Hepatocyte (in vitro differentiated cells): ENCODE measurements at regions not wholly inside any gene's neighbourhood (a gene's known extent, or its start where the extent isn't known, plus 50 kb on each side); places are given as distances from the start of the nearest gene placed in this dataset.

Source experiments
- DNase-seq: peaks from one replicate; pipeline ENCODE4 v3.0.0-alpha.2; 2016; ENCODE audit warnings: low spot score
- H2AFZ ChIP-seq: fragments of 200-600 bp; sonication (generic); 2 replicates; pipeline ENCODE4 v1.6.0; 2016; ENCODE audit warnings: antibody characterized with exemption, mild to moderate bottlenecking
- H3K27ac ChIP-seq: fragments of 200-600 bp; sonication (generic); 2 replicates; pipeline ENCODE4 v1.5.1; 2016; ENCODE audit warnings: mild to moderate bottlenecking
- H3K27me3 ChIP-seq: fragments of 200-600 bp; sonication (generic); 2 replicates; pipeline ENCODE4 v1.6.1; 2016
- H3K36me3 ChIP-seq: fragments of 200-600 bp; sonication (generic); replicated peaks from 2 replicates; pipeline ENCODE4 v1.5.1; 2016; ENCODE audit warnings: low read depth; ENCODE audit not compliant: insufficient read depth
- H3K4me1 ChIP-seq: fragments of 200-600 bp; sonication (generic); 2 replicates; pipeline ENCODE4 v1.5.1; 2016; ENCODE audit warnings: mild to moderate bottlenecking, moderate library complexity; ENCODE audit not compliant: insufficient read depth
- H3K4me2 ChIP-seq: fragments of 200-600 bp; sonication (generic); 2 replicates; pipeline ENCODE4 v1.6.0; 2016
- H3K4me3 ChIP-seq: fragments of 200-600 bp; sonication (generic); 2 replicates; pipeline ENCODE4 v1.5.1; 2016; ENCODE audit warnings: mild to moderate bottlenecking
- H3K79me2 ChIP-seq: fragments of 200-600 bp; sonication (generic); 2 replicates; pipeline ENCODE4 v1.6.0; 2017; ENCODE audit warnings: mild to moderate bottlenecking
- H3K9me2 ChIP-seq: fragments of 200-600 bp; sonication (generic); replicated peaks from 2 replicates; pipeline ENCODE4 v1.6.0; 2017; ENCODE audit warnings: mild to moderate bottlenecking; ENCODE audit not compliant: insufficient read depth
- H3K9me3 ChIP-seq: fragments of 200-600 bp; sonication (generic); 2 replicates; pipeline ENCODE4 v1.5.1; 2016; ENCODE audit warnings: low read depth, mild to moderate bottlenecking
- H4K20me1 ChIP-seq: fragments of 200-600 bp; sonication (generic); 2 replicates; pipeline ENCODE4 v1.6.0; 2016; ENCODE audit warnings: mild to moderate bottlenecking; ENCODE audit not compliant: insufficient read depth, poor library complexity, severe bottlenecking
- CTCF ChIP-seq: fragments of 200-600 bp; sonication (generic); IDR thresholded peaks from 2 replicates; pipeline ENCODE4 v1.5.1; 2016; ENCODE audit warnings: antibody characterized with exemption, mild to moderate bottlenecking; ENCODE audit not compliant: poor library complexity
- EZH2 ChIP-seq: fragments of 200-600 bp; sonication (generic); IDR thresholded peaks from 2 replicates; pipeline ENCODE4 v1.6.1; 2016; ENCODE audit warnings: antibody characterized with exemption, mild to moderate bottlenecking, borderline replicate concordance
- EZH2phosphoT487 ChIP-seq: fragments of 200-600 bp; sonication (generic); IDR thresholded peaks from one replicate; pipeline ENCODE4 v1.6.1; 2018; ENCODE audit warnings: antibody characterized with exemption, mild to moderate bottlenecking, low read depth, moderate library complexity; ENCODE audit not compliant: unreplicated experiment, severe bottlenecking
- WGBS: methylation state at CpG from one replicate; pipeline ENCODE4 v1.1.6; 2016; ENCODE audit warnings: low lambda C conversion rate; ENCODE audit errors: missing lambda C conversion rate; 5-methylcytosine and 5-hydroxymethylcytosine counted together

GRCh38 chr2:15870565-15870964 lies 69.8 kb upstream of the MYCN start:
- no peak for TF ChIP-seq EZH2
- no peak for TF ChIP-seq EZH2phosphoT487
- TF ChIP-seq CTCF = no peak
- Histone ChIP-seq H3K4me3 (no peak overlapping the region), H3K4me2 (no peak overlapping the region), H3K9me2 (no peaks in the 10 kb centered on the region), H3K27ac (no peak overlapping the region), H3K79me2 (no peaks in the 10 kb centered on the region), H3K4me1 (no peaks in the 10 kb centered on the region), H3K9me3 (no peaks in the 10 kb centered on the region), H2AFZ (no peak overlapping the region), H3K27me3 (no peaks in the 10 kb centered on the region), H4K20me1 (no peaks in the 10 kb centered on the region), H3K36me3 (no peaks in the 10 kb centered on the region)
- WGBS = 90% methylated on average over 5 of the region's 5 CpGs
- no peak for DNase-seq

GRCh38 chr2:15871239-15871783 lies 69.0 kb upstream of the MYCN start:
- Histone ChIP-seq H3K4me1 (peaks cover 4% of the 10 kb centered on the region), H3K9me2 (no peaks in the 10 kb centered on the region), H3K27me3 (no peaks in the 10 kb centered on the region), H2AFZ (no peak overlapping the region), H4K20me1 (no peaks in the 10 kb centered on the region), H3K36me3 (no peaks in the 10 kb centered on the region), H3K4me3 (no peak overlapping the region), H3K9me3 (no peaks in the 10 kb centered on the region), H3K79me2 (no peaks in the 10 kb centered on the region), H3K27ac (no peak overlapping the region), H3K4me2 (no peak overlapping the region)
- 86% methylated on average over 3 of the region's 3 CpGs for WGBS
- no peak for DNase-seq
- TF ChIP-seq CTCF (no peak), EZH2phosphoT487 (no peak), EZH2 (no peak)

GRCh38 chr2:15872854-15873253 lies 67.5 kb upstream of the MYCN start:
- Histone ChIP-seq H3K4me1 (peaks cover 4% of the 10 kb centered on the region), H3K4me3 (no peak overlapping the region), H3K27me3 (no peaks in the 10 kb centered on the region), H3K36me3 (no peaks in the 10 kb centered on the region), H3K4me2 (no peak overlapping the region), H3K79me2 (no peaks in the 10 kb centered on the region), H3K27ac (no peak overlapping the region), H3K9me2 (no peaks in the 10 kb centered on the region), H4K20me1 (no peaks in the 10 kb centered on the region), H2AFZ (no peak overlapping the region), H3K9me3 (no peaks in the 10 kb centered on the region)
- no peak for TF ChIP-seq EZH2phosphoT487
- TF ChIP-seq CTCF = no peak
- TF ChIP-seq EZH2 = no peak
- WGBS = 97% methylated on average over 6 of the region's 6 CpGs
- DNase-seq = no peak

GRCh38 chr2:15874321-15874720 lies 66.0 kb upstream of the MYCN start:
- no peak for TF ChIP-seq EZH2
- no peak for TF ChIP-seq CTCF
- TF ChIP-seq EZH2phosphoT487 = no peak
- H4K20me1 ChIP-seq = no peaks in the 10 kb centered on the region
- H2AFZ ChIP-seq = no peak overlapping the region
- 76% methylated on average over 3 of the region's 3 CpGs for WGBS
- no peaks in the 10 kb centered on the region for H3K27me3 ChIP-seq
- H3K4me1 ChIP-seq = peaks cover 4% of the 10 kb centered on the region
- DNase-seq = no peak
- H3K9me2 ChIP-seq = no peaks in the 10 kb centered on the region
- H3K4me2 ChIP-seq = no peak overlapping the region
- H3K36me3 ChIP-seq = no peaks in the 10 kb centered on the region
- no peak overlapping the region for H3K4me3 ChIP-seq
- peak overlapping the region; percentile 15 for H3K27ac ChIP-seq
- H3K79me2 ChIP-seq = no peaks in the 10 kb centered on the region
- H3K9me3 ChIP-seq = no peaks in the 10 kb centered on the region
